HG03064 (cell line): ENCODE measurements at regions not wholly inside any gene's neighbourhood (a gene's known extent, or its start where the extent isn't known, plus 50 kb on each side); places are given as distances from the start of the nearest gene placed in this dataset.
"Not testable (repeated sequence)": the region's sequence is repeated elsewhere in the genome, so short reads cannot be mapped to it uniquely, and the experiment has no call there.

Experiments used
- ATAC-seq: cut with Tn5 transposase; IDR thresholded peaks from one replicate; pipeline ENCODE4 v1.9.1; 2021; ENCODE audit warnings: low read depth; ENCODE audit not compliant: unreplicated experiment

DNA sequence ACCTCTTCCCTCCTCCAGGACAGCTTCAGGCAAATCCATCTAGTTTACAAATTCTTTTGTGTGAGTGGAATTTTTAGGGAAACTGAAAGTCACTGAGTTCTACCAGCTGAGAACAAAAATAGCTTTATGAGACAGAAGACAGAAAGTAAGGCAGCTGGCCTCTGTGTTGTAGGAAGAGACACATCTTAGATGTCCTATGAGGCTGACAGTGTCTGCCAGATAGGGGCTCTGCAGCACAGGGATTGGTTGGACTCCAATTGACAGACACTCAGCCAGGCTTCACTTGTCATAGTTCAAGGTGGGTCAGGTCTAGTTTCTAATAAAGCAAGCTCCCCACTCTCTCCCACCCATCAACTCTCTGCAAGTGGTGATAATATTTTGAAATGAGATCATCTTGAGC lies 574.9 kb downstream of the CCSER2 start:
- ATAC-seq: no peak

DNA sequence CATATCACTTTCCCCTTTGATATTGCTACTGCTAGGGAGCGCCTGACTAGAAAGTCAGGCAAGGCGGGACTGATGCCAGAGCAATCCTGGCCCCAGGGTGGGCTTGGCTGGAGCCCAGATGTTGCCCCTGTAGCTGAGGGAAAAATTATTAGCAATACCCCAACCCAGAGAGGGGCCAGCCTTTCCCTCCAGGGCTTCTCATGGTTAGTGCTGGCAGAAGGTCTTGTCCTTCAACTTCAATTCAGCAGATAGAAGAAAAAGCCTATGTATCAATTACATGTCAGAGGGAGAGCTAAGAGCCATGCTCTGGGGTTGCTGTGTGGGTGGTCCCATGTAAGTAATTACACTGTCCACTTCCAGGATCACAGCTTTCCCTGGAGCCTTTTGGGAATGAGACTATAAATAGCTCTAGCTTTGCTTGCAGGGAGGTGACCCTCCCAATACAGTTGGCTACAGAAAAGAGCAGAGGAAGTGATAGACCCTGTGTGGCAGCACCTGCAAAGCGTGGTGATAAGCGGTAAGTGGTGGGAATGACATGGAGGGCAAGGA lies 579.1 kb downstream of the CCSER2 start:
- ATAC-seq: no peak

DNA sequence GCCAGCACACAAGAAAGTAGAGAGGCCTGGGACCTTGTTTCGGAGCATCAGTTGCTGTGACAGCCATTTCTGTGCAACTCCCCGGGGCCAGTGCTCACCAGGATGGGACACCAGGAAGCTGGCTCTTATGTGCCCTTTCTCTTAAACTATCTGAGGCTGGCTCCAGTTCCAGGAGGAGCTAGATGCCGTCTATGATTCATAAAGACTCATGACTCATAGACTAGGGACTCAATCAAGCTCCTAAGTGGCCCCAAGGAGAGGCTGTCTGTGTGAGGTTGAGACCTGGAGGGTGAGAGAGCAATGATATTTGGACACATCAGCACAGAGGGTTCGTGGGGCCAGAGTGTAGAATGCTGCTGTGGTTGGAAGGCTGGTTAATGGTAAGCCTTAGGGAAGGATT lies 580.1 kb downstream of the CCSER2 start:
- no peak for ATAC-seq

DNA sequence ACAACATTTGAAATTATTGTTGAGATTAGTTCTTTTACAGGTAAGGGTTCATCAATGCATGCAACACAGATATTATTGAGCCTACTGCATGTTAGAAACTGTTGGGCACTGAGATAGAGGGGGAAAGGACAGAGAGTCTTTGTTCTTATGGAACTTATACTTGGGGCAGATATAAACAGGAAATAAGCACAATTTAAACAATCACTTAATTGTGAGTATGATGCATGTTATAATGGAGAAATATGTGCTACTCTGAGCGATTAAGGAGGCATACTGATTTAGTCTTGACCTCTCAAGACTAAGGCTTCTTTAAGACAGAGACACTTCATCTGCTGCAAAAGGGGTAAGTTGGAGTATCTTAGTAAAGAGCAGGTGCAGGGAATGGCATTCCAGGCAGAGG lies 593.3 kb downstream of the CCSER2 start:
- ATAC-seq: no peak

DNA sequence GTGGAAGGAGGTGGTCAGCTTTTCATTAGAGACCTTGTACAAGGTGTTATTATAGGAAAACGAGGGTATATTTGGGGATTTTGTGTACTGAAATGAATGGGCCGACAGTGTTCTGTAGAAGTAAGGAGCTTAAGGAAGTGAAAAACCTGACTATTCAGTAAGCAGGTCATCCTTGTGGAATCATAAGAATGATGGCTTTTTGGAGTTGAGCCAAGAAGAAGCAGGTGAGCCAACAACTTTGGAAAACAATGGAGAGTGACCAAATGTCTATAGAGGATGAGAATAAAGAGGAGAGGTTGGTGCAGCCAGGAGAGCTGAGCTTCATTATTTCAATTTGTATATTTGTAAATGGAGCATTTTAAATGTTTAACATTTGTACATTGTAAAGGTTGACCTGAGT lies 595.7 kb downstream of the CCSER2 start:
- ATAC-seq: no peak

DNA sequence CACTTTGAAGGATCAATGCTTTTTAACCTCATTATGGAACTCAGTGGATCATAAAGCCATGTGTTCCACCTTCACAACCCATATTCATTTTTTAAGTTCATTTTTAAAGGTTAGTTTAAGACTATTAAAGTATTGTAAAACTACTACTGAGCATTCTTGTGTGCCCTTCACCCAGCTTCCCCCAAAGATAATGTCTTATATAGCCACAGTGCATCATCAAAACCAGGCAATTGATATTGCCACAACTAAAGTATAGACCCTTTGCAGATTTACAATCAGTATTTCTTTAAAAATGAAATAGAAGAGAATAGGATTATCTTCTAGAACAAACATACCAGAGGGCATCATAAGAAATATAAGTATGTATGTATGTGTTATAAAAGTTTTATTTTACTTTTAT lies 597.1 kb downstream of the CCSER2 start:
- no peak for ATAC-seq

DNA sequence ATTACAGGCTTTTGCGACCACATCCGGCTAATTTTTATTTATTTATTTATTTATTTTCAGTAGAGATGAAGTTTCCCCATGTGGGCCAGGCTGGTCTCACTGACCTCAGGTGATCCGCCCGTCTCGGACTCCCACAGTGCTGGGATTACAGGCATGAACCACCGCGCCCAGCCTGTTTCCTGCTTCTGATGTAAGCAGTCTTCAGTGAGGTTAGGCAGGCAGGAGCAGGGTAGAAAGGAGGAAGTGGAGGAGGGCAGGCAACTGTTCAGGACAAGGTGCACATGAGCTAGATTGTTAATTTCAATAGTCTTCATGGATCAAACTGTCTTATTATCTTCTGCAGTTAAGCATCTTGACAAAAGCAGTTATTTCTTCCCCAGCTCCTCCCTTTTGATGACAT lies 605.0 kb downstream of the CCSER2 start:
- ATAC-seq: no peak

DNA sequence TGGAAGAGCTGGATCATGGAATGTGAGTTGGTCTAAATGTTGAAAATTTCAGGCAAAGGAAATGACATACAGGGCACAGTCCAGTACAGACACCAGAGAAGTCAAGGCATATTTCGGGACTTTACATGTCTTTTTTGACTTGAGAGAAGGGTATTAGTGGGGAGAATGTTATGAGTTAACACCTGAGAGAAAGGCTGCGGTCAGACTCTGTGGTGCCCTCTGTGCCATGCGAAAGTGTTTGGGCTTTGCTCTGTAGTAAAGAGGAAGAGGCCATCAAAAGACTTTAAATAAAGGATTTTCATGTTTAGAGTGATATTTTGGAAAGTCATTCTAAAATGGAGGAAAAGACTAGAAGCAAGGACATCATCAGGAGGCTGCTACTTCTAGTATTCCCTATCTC lies 607.4 kb downstream of the CCSER2 start:
- ATAC-seq: no peak

DNA sequence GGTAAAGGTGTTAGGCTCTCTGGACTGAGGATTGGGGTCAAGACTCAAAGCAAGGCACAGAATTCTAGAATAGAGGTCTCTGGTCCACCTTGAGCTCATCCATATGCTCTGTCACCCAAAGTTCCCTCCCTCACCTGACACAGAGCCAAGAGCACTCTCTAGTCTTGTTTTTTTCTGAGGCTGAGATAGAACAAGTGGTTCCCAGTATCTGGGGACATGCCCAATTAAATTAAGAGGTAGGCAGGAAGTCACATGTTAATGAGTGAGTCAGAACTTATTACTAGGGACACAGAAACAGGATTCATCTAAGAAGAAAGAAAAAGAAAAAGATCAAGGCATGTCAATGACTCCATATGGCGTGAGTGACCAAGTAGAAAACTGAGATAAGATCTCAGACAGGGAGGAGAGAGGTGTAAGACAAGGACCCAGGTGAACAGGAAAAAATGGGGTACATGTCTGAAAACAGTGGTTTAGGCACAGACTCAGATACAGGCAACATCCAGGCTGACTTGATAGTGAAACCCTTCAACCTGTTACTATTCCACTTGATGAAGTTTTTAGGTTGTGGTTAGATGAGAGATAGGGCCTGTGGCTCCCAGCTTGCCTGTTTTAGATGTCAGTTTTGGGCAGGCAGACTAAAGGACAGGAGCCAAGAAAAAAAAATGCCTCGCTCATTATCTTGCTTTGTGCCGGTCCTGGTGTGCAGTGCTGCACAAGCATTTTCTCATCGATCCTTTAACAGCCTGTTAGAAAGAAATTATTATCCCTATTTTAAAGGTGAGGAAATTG lies 609.9 kb downstream of the CCSER2 start:
- ATAC-seq: no peak

DNA sequence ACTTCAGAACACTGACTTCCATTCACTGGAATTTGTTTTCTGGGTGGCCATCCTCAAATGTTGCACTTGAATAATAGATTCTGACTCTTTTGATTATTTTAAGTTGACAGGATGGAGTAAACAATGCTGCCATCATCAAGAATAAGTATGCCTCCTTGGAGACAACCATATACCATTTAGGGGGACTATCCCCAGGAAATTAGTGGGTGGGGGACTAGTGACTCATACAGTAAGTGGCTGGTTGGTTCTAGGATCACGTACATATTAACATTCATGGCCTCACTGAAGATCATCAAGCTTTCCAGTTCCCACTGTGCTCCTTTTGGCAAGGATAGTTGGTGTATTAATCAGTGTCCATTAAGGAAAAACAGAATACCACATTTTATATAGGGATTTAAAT lies 615.2 kb downstream of the CCSER2 start:
- no peak for ATAC-seq

DNA sequence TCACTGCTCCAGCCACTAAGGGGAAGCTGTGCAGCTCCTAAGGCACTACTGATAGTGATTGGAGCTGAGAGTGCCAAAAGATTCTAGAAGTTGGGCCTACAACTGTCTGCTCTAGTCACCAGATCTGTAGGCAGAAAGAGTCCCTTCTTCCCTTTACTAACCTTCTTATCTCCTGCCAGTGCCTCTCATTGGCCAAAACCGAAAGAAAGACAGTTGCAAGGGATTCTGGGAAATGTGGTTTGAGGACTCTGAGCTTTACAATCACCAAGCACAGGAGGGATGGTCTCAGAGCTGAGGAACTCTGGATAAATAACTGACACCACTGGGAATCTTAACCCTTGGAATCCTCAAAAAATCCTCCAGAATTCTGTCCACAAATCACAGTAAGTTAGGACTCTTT lies 615.8 kb downstream of the CCSER2 start:
- no peak for ATAC-seq

DNA sequence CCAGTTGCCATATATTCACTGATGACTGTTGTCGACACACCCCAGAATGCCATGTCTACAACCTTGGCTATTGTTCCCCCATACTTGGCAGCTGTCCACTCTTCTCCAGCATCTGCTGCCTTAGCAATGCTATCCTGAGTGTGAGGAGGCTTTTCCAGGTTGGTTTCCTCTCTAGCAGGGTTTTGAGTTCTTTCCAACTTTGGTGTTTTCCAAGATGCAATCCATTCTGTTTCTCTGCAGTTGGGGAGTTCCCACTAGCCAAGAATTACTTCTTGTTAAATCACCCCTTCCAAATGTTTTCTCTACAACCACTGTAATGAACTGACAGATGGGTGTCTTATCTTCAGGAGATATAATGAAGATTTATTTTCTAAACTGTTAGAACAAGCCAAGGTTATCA lies 617.4 kb downstream of the CCSER2 start:
- no peak for ATAC-seq

DNA sequence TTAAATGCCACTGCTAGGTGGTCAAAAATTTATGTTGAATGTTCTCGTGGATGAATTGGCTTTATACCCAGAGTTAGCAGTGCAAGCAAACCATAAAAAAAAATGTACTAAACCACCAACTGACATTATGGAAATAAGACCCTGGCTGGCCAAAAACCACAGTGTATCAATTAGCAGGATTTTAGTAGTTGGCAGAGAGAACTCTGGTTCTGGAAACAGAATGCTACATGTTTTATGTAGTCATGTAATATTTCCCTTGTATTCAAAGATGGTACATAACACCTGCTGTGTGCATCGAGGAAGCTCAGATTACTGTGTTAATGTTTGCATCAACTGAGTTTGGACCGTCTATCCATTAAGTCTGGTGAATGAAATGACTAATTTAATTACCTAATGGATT lies 618.5 kb downstream of the CCSER2 start:
- ATAC-seq: no peak

DNA sequence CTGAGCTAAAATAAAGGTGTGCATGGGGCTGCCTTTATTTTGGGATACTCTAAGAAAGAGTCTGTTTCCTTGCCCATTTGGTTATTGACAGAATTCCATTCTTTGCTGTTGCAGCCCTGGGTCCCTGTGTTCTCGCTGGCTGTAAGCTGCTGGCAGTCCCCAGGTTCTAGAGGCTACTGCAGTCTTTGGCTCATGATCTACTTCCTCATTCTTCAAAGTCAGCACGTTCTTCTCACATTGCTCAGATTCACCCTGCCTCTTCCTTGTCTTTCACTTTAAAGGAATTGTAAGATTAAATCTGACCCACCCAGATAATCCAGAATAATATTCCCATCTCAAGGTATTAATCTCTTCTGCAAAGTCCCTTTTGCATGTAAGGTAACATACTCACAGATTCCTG lies 620.3 kb downstream of the CCSER2 start:
- ATAC-seq: no peak

DNA sequence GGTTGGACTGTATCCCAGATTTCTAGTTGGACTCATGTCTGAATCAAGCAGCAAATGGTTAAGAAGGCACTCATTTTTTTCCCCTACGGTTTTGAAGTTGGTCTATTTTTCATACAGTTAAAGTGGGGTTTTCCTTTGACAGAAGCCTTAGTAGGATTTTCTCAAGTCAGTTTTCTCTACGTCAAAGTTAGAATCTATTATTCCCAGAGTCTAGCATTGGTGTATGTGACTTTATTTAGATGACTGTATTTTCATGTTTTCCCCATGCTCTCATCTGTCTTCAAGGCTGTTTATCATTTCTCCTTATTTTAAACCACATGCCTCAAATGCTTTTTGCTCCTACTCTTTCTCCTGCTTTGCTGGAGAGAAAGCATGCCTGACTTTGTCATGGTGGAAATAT lies 623.2 kb downstream of the CCSER2 start:
- ATAC-seq: no peak

DNA sequence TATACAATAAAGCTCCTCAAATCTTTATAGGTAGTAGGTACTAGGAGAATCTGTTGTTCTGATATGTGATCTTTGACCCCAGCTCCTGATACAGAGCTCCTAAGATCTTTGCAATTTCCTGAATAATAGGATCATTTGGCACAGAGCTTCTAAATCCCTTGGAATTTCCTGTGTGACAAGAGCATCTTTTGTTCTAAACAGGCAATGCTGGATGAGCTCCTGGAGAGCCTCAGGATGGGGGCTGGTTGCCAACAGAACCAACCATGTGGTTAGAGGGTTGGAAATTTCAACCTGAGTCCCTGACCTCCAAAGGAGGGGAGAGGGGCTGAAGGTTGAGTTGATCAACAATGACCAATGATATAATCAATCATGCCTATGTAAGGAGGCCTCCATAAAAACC lies 629.0 kb downstream of the CCSER2 start:
- ATAC-seq: no peak

DNA sequence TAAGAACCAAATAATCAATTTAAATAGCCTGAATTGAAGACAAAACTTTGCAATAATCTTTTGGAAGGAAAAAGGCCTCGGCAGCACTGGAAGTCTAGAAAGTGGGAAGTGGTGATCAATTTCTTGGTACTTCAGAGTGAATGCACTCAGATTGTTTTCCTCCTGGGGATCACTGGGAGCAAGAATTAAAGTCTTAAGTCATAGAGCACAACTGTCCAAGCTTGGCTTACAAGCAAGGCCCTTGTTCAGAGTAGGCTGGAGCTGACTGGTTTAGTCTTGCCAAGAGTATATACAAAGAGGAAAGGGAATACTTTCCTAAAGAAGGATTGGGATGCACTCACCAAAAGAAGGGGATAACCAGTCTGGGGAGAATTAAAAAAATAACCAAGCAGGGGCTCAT lies 637.1 kb downstream of the CCSER2 start:
- ATAC-seq: no peak

DNA sequence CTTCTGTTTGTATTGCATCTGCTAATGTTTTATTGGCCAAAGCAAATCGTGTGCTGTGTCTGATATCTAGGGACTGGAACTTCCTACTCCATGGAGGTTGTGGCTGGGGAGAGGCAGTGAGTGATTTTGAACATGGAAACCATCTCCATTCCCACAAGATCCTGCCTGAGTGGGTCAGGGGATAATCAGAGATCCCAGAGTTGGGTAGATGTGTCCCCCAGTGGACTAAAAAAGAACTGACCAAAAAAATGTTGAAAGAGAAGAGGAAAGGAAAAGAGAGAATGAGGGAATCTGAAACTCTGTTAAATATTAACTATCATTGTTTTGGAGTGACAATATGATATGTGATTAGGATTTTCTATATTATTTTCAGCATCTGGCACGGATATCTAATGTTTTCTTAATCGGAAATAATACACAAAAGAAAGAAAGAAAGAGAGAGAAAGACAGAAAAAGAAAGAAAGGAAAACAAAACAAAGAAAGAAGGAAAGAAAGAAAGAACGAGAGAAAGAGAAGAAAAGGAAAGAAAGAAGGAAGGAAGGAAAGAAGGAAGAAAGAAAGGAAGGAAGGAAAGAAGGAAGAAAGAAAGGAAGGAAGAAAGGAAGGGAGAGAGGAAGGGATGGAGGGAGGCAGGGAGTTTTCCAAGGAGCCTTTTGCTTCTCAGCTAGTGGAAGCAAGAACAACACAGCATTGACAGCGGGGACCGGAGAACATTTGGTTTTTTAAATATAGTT lies 638.5 kb downstream of the CCSER2 start:
- no peak for ATAC-seq

DNA sequence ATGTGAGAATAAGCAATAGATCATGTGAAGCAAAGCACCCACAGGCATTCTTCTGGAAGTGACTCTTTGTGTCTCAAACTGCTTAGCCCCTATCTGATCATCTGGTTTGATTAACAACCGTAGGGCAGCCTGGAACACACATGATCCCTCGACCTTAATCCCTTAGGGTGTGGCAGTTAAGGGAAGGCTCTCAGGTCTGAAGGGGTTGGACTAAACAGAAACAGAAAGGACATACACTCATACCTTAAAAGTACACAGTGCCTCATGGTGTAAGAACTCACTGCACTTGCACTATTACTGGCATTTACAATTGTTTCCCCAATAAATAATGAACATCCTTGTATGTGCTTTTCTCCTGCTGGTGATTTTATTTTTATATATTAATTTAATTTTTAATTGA lies 640.9 kb downstream of the CCSER2 start:
- not testable (repeated sequence) for ATAC-seq

DNA sequence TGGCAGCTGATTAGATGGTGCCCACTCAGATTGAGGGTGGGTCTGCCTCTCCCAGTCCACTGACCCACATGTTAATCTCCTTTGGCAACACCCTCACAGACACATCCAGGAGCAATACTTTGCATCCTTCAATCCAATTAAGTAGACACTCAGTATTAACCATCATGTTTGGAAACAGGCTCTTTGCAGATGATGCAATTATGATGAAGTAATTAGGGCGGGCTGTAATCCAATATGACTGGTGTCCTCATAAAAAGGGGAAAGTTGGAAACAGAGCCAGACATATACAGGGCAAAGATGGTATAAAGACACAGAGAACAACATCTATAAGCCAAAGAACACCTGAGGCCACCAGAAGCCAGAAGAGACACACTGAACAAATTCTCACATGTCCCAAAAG lies 658.6 kb downstream of the CCSER2 start:
- ATAC-seq: no peak

DNA sequence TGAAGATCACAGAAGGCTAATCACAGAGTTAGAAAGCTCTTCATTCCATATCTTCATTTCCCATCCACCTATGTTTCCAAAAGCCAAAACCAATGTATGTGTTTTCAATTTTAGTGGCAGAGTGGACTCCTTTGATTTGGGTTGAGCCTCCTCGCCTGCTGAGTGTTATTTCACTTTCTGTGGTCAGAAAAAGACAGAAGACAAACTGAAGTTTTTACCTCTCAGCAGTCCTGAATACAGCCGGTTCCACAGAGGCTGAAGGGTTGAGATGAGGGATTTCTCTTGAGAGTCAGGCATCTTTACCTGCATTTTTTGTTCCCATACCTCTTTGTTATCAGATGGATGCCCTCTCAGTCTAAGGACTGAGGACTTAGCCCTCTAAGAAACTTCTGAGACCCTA lies 659.6 kb downstream of the CCSER2 start:
- no peak for ATAC-seq

DNA sequence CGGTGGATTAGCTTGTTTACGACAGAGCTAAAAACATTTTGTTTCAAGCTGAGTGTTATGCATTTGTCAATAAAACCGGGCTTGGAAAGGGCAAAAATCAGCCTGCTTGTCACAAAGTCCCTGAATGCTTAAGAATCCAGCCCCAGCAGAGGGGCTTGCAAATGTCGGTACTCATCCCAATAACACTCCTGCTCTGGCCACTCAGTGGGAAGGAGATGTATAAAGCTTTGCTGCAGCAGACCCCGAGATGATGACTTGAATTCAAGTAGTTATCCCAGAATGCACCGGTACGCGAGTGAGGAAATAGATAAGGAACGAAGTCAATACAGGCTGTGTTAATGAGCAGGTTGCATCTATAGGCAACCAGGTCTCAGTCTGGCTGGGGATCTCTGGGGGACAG lies 662.3 kb downstream of the CCSER2 start:
- no peak for ATAC-seq
